ENCODE measurements at regions not wholly inside any gene's neighbourhood (a gene's known extent, or its start where the extent isn't known, plus 50 kb on each side); places are given as distances from the start of the nearest gene placed in this dataset.
"Not testable (repeated sequence)": the region's sequence is repeated elsewhere in the genome, so short reads cannot be mapped to it uniquely, and the experiment has no call there.

GRCh38 chr16:33978784-33979183, 519.4 kb downstream of the TP53TG3F start:
- not testable (repeated sequence) for TF ChIP-seq MAFK (IDR thresholded peaks at IDR 0.05; ENCODE audit: low read depth, low read length); RAD21 (IDR thresholded peaks at IDR 0.05; ENCODE audit: low read length); CHD1 (IDR thresholded peaks at IDR 0.05; ENCODE audit: low read depth, low read length); POLR2A (IDR thresholded peaks at IDR 0.05; ENCODE audit: low read depth, low read length); MXI1 (IDR thresholded peaks at IDR 0.05; ENCODE audit: borderline replicate concordance, low read depth, low read length); NFE2L2 (IDR thresholded peaks at IDR 0.05; ENCODE audit: low read depth, low read length); RCOR1 (IDR thresholded peaks at IDR 0.05; ENCODE audit: insufficient replicate concordance, low read length); RFX5 (IDR thresholded peaks at IDR 0.05; ENCODE audit: low read depth, low read length); SMC3 (IDR thresholded peaks at IDR 0.05; ENCODE audit: low read depth, low read length); FOS (IDR thresholded peaks at IDR 0.05; ENCODE audit: low read depth, low read length); CEBPB (IDR thresholded peaks at IDR 0.05; ENCODE audit: low read depth, low read length)
- TF ChIP-seq, protein P1, sequence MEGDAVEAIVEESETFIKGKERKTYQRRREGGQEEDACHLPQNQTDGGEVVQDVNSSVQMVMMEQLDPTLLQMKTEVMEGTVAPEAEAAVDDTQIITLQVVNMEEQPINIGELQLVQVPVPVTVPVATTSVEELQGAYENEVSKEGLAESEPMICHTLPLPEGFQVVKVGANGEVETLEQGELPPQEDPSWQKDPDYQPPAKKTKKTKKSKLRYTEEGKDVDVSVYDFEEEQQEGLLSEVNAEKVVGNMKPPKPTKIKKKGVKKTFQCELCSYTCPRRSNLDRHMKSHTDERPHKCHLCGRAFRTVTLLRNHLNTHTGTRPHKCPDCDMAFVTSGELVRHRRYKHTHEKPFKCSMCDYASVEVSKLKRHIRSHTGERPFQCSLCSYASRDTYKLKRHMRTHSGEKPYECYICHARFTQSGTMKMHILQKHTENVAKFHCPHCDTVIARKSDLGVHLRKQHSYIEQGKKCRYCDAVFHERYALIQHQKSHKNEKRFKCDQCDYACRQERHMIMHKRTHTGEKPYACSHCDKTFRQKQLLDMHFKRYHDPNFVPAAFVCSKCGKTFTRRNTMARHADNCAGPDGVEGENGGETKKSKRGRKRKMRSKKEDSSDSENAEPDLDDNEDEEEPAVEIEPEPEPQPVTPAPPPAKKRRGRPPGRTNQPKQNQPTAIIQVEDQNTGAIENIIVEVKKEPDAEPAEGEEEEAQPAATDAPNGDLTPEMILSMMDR (conservative IDR thresholded peaks at IDR 0.05; ENCODE audit: low read depth, low read length), result not testable (repeated sequence)
- TF ChIP-seq, protein P2, sequence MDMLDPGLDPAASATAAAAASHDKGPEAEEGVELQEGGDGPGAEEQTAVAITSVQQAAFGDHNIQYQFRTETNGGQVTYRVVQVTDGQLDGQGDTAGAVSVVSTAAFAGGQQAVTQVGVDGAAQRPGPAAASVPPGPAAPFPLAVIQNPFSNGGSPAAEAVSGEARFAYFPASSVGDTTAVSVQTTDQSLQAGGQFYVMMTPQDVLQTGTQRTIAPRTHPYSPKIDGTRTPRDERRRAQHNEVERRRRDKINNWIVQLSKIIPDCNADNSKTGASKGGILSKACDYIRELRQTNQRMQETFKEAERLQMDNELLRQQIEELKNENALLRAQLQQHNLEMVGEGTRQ (IDR thresholded peaks at IDR 0.05; ENCODE audit: low read depth, low read length), result not testable (repeated sequence)
- TF ChIP-seq, protein P3, sequence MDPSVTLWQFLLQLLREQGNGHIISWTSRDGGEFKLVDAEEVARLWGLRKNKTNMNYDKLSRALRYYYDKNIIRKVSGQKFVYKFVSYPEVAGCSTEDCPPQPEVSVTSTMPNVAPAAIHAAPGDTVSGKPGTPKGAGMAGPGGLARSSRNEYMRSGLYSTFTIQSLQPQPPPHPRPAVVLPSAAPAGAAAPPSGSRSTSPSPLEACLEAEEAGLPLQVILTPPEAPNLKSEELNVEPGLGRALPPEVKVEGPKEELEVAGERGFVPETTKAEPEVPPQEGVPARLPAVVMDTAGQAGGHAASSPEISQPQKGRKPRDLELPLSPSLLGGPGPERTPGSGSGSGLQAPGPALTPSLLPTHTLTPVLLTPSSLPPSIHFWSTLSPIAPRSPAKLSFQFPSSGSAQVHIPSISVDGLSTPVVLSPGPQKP (IDR thresholded peaks at IDR 0.05; ENCODE audit: borderline replicate concordance, low read depth, low read length), result not testable (repeated sequence)

Data from IMR-90 (cell line).